ENCODE measurements at regions not wholly inside any gene's neighbourhood (a gene's known extent, or its start where the extent isn't known, plus 50 kb on each side); places are given as distances from the start of the nearest gene placed in this dataset.

- Histone ChIP-seq H3K4me1 (no peaks in the 10 kb centered on the region), H3K9me3 (no peaks in the 10 kb centered on the region), H3K27ac (no peak overlapping the region), H3K36me3 (no peaks in the 10 kb centered on the region), H3K27me3 (no peaks in the 10 kb centered on the region), H3K4me3 (no peak overlapping the region)
- DNase-seq: no peak
- intact Hi-C loops (cut with DNase I; ENCODE audit: low total_unique reads): no loop called here
- no peak for TF ChIP-seq CTCF (IDR thresholded peaks at IDR 0.05)
These were observed 71.9 kb upstream of the ADARB2 start for GRCh38 chr10:1809139-1809741.

- no peak for TF ChIP-seq CTCF (IDR thresholded peaks at IDR 0.05)
- no peaks in the 10 kb centered on the region for H3K36me3 ChIP-seq
- H3K4me3 ChIP-seq: no peak overlapping the region
- intact Hi-C loops (cut with DNase I; ENCODE audit: low total_unique reads): no loop called here
- H3K27ac ChIP-seq: no peak overlapping the region
- H3K4me1 ChIP-seq: no peaks in the 10 kb centered on the region
- no peaks in the 10 kb centered on the region for H3K9me3 ChIP-seq
- DNase-seq: no peak
- no peaks in the 10 kb centered on the region for H3K27me3 ChIP-seq
These were observed 70.6 kb upstream of the ADARB2 start for GRCh38 chr10:1807924-1808323.

DNA sequence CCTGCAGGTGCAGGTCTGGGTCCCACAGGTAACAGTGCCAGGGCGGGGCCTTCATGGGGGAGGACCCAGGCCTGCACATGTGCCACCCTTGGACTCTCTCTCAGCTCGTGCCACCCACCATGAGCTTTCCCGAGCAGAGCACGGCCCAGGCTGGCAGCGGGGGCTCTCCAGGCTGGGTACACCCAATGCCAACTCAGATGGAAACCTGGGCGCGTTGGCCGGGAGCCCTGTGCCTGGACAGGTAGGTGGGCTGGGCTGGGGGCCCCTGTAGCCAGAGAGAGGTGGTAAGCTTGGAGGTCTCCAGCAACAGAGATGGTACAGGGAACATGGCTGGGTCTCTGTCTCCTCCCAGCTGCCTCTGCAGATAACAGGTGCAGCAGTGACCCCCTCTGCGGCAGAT lies 69.9 kb upstream of the ADARB2 start:
- H3K9me3 ChIP-seq: no peaks in the 10 kb centered on the region
- no peak overlapping the region for H3K4me3 ChIP-seq
- H3K27ac ChIP-seq: no peak overlapping the region
- H3K36me3 ChIP-seq: no peaks in the 10 kb centered on the region
- no peaks in the 10 kb centered on the region for H3K27me3 ChIP-seq
- no peaks in the 10 kb centered on the region for H3K4me1 ChIP-seq
- no peak for DNase-seq
- intact Hi-C loops (cut with DNase I; ENCODE audit: low total_unique reads): no loop called here
- no peak for TF ChIP-seq CTCF (IDR thresholded peaks at IDR 0.05)

DNA sequence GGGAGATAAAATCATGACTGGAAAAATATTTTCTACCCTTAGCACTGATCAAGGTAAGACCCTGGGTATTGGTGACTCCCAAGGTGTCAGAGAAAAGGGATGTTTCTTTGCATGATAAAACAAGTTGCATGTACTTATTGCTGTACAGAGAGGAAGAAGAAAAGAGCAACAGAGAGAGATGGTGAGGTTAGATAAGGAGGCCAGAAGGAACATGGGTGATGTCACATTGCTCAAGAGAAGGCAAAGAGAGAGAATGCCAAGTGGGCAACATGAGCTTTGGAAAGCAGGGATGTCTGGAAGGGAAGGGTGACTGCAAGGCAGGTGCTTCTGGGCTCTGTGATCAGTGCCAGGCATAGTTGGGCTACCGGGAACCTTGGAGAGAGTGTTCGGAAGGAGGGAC lies 65.1 kb upstream of the ADARB2 start:
- no peak for DNase-seq
- Histone ChIP-seq H3K36me3 (no peaks in the 10 kb centered on the region), H3K4me1 (no peaks in the 10 kb centered on the region), H3K27ac (no peak overlapping the region), H3K4me3 (no peak overlapping the region), H3K27me3 (no peaks in the 10 kb centered on the region), H3K9me3 (peaks cover 0 to 5% (median 0%) of the 10 kb centered on the region in 3 donors)
- no peak for TF ChIP-seq CTCF (IDR thresholded peaks at IDR 0.05)
- intact Hi-C loops (cut with DNase I; ENCODE audit: low total_unique reads): no loop called here

DNA sequence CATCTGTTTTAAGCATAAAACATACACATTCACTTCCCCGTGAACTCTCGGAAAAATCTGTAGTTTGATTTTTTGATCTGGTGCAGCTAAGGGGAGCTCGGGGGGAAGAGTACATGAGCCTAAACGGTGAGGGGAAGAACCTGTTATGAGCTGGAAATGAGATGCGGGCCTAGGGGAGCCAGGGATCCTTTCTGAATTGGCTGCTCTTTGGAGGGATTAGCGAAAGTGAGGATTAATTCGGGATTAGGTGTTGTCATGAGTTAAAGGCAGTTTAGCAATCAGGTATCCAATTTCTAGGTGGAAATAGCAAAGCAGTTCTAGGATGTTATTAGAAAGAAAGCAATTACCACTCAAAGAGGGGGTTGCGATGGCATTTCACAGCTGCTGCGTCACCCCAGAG lies 51.1 kb upstream of the ADARB2 start:
- TF ChIP-seq CTCF (IDR thresholded peaks at IDR 0.05): no peak
- no peak overlapping the region for H3K27ac ChIP-seq
- no peak for DNase-seq
- no peaks in the 10 kb centered on the region for H3K9me3 ChIP-seq
- intact Hi-C loops (cut with DNase I; ENCODE audit: low total_unique reads): no loop called here
- no peaks in the 10 kb centered on the region for H3K4me1 ChIP-seq
- no peaks in the 10 kb centered on the region for H3K36me3 ChIP-seq
- no peaks in the 10 kb centered on the region for H3K27me3 ChIP-seq
- no peak overlapping the region for H3K4me3 ChIP-seq

Measured in tibial artery (tissue), 4 donors.